HEK293 (cell line): ENCODE measurements at regions not wholly inside any gene's neighbourhood (a gene's known extent, or its start where the extent isn't known, plus 50 kb on each side); places are given as distances from the start of the nearest gene placed in this dataset.
A peak's percentile ranks its signal among the peaks of the same experiment; 100 is the strongest.

ENCODE experiments used
- CTCF ChIA-PET: fragments of 350-600 bp; formaldehyde crosslinking; extraction: SDS; loops from one replicate; lab custom pipeline; 2021; ENCODE audit warnings: antibody characterized with exemption; lab: Yijun Ruan, JAX
- POLR2A ChIA-PET: fragments of 300-600 bp; formaldehyde crosslinking; extraction: SDS; loops from one replicate; lab custom pipeline; 2020; ENCODE audit warnings: antibody characterized with exemption, inconsistent platforms; lab: Yijun Ruan, JAX
- H3K27ac ChIP-seq: fragments of 200-500 bp; sonication (Bioruptor generic); 2 replicates; pipeline ENCODE4 v1.5.1; 2014; ENCODE audit warnings: low read depth, low read length, control low read depth, inconsistent platforms; ENCODE audit errors: extremely low read depth
- H3K36me3 ChIP-seq, 2 experiments: fragments of 200-500 bp in 1 of 2; sonication (Bioruptor generic) in 1 of 2; 1 replicate in 1 of 2; 2 replicates in 1 of 2; pipeline ENCODE4 v1.5.1; 2014 to 2017; ENCODE audit warnings: inconsistent platforms in 2 of 2, low read length in 2 of 2; ENCODE audit not compliant: control insufficient read depth in 2 of 2, insufficient read depth in 1 of 2
- H3K4me1 ChIP-seq: fragments of 200-500 bp; sonication (Bioruptor generic); 2 replicates; pipeline ENCODE4 v1.5.1; 2014; ENCODE audit warnings: mild to moderate bottlenecking, low read length, inconsistent platforms; ENCODE audit not compliant: control insufficient read depth, insufficient read depth
- H3K4me3 ChIP-seq: 2 replicates; pipeline ENCODE4 v1.5.1; 2011; ENCODE audit warnings: low read depth, mild to moderate bottlenecking, control low read depth, low read length, moderate library complexity
- H3K9me3 ChIP-seq: fragments of 200-500 bp; sonication (Bioruptor generic); 2 replicates; pipeline ENCODE4 v1.5.1; 2014; ENCODE audit warnings: low read depth, low read length, inconsistent platforms; ENCODE audit not compliant: control insufficient read depth, insufficient read depth
- AEBP2 ChIP-seq: fragments of 450-650 bp; formaldehyde crosslinking; IDR thresholded peaks from 2 replicates; pipeline ENCODE4 v1.5.1; 2016; ENCODE audit warnings: missing biosample characterization, missing genetic modification characterization, borderline replicate concordance
- MZF1 ChIP-seq: fragments of 450-650 bp; formaldehyde crosslinking; IDR thresholded peaks from 2 replicates; pipeline ENCODE4 v1.5.1; 2017; ENCODE audit warnings: missing biosample characterization, missing genetic modification characterization, borderline replicate concordance
- SCRT1 ChIP-seq: fragments of 450-650 bp; formaldehyde crosslinking; IDR thresholded peaks from 2 replicates; pipeline ENCODE4 v1.5.1; 2016; ENCODE audit warnings: missing biosample characterization, missing genetic modification characterization, borderline replicate concordance
- ZBTB20 ChIP-seq: fragments of 450-650 bp; formaldehyde crosslinking; IDR thresholded peaks from 2 replicates; pipeline ENCODE4 v1.5.1; 2016; ENCODE audit warnings: missing biosample characterization, missing genetic modification characterization
- ZIC2 ChIP-seq: fragments of 450-650 bp; formaldehyde crosslinking; IDR thresholded peaks from 2 replicates; pipeline ENCODE4 v1.5.1; 2016; ENCODE audit warnings: missing biosample characterization, missing genetic modification characterization
- ZNF140 ChIP-seq: fragments of 450-650 bp; formaldehyde crosslinking; IDR thresholded peaks from 2 replicates; pipeline ENCODE4 v1.5.1; 2016; ENCODE audit warnings: missing biosample characterization, missing genetic modification characterization
- ZNF155 ChIP-seq: fragments of 450-650 bp; formaldehyde crosslinking; IDR thresholded peaks from 2 replicates; pipeline ENCODE4 v1.5.1; 2016; ENCODE audit warnings: missing biosample characterization, missing genetic modification characterization
- ZNF169 ChIP-seq: fragments of 450-650 bp; formaldehyde crosslinking; IDR thresholded peaks from 2 replicates; pipeline ENCODE4 v1.5.1; 2016; ENCODE audit warnings: missing biosample characterization, missing genetic modification characterization
- ZNF423 ChIP-seq: fragments of 450-650 bp; formaldehyde crosslinking; IDR thresholded peaks from 2 replicates; pipeline ENCODE4 v1.5.1; 2016; ENCODE audit warnings: missing biosample characterization, missing genetic modification characterization
- ZNF433 ChIP-seq: fragments of 450-650 bp; formaldehyde crosslinking; IDR thresholded peaks from 2 replicates; pipeline ENCODE4 v1.5.1; 2016; ENCODE audit warnings: missing biosample characterization, missing genetic modification characterization, low read depth
- ZNF549 ChIP-seq: fragments of 450-650 bp; IDR thresholded peaks from 2 replicates; pipeline ENCODE4 v1.5.1; 2018; ENCODE audit warnings: missing biosample characterization, missing genetic modification characterization, mild to moderate bottlenecking, inconsistent platforms, moderate library complexity
- ZNF555 ChIP-seq: fragments of 450-650 bp; formaldehyde crosslinking; conservative IDR thresholded peaks from 2 replicates; pipeline ENCODE4 v1.5.1; 2017; ENCODE audit warnings: missing biosample characterization, mild to moderate bottlenecking, missing genetic modification characterization, inconsistent platforms
- ZNF658 ChIP-seq: fragments of 450-650 bp; formaldehyde crosslinking; IDR thresholded peaks from 2 replicates; pipeline ENCODE4; 2016; ENCODE audit warnings: missing biosample characterization, missing genetic modification characterization
- ZNF747 ChIP-seq: fragments of 450-650 bp; formaldehyde crosslinking; IDR thresholded peaks from 2 replicates; pipeline ENCODE4 v1.5.1; 2016; ENCODE audit warnings: missing biosample characterization, missing genetic modification characterization
- ZNF830 ChIP-seq: fragments of 450-650 bp; IDR thresholded peaks from 2 replicates; pipeline ENCODE4 v1.5.0; 2018; ENCODE audit warnings: missing biosample characterization, missing genetic modification characterization, low read depth, mild to moderate bottlenecking, moderate library complexity
- ZNF843 ChIP-seq: fragments of 450-650 bp; formaldehyde crosslinking; IDR thresholded peaks from 2 replicates; pipeline ENCODE4 v1.5.1; 2016; ENCODE audit warnings: missing biosample characterization, missing genetic modification characterization
- ZSCAN5A ChIP-seq: fragments of 450-650 bp; formaldehyde crosslinking; IDR thresholded peaks from 2 replicates; pipeline ENCODE4 v1.5.1; 2016; ENCODE audit warnings: missing biosample characterization, missing genetic modification characterization
- TF ChIP-seq, protein P1 (sequence below): fragments of 450-650 bp; formaldehyde crosslinking; IDR thresholded peaks from 2 replicates; pipeline ENCODE4 v1.5.1; 2016; ENCODE audit warnings: missing biosample characterization, missing genetic modification characterization
- TF ChIP-seq, protein P2 (sequence below): fragments of 450-650 bp; formaldehyde crosslinking; IDR thresholded peaks from 2 replicates; pipeline ENCODE4 v1.5.1; 2017; ENCODE audit warnings: missing biosample characterization, missing genetic modification characterization

DNA sequence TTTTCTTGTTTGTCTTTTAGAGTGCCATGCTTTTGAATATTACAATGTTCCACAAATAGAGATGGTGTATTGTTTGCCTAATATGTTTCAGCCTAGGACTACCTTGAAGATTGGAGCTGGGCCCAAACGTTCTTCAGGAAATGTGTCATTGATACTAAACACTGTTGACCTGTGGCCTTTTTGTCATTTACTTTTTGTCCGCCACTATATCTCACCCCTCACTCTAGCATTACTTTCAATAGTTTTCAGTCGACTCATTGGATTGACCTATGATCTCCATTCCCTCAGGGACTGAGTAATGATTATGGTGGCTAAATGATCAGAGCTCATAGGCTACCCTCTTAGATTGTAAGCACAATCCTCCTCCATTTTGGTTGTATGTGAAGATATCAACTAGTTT is 115.8 kb downstream of the NUDT12 start:
- CTCF ChIA-PET: interaction anchor here (0.6 kb wide), 1 partner anchor 1343 kb away, joined by 3 read pairs; no protein-coding TSS in a partner anchor

DNA sequence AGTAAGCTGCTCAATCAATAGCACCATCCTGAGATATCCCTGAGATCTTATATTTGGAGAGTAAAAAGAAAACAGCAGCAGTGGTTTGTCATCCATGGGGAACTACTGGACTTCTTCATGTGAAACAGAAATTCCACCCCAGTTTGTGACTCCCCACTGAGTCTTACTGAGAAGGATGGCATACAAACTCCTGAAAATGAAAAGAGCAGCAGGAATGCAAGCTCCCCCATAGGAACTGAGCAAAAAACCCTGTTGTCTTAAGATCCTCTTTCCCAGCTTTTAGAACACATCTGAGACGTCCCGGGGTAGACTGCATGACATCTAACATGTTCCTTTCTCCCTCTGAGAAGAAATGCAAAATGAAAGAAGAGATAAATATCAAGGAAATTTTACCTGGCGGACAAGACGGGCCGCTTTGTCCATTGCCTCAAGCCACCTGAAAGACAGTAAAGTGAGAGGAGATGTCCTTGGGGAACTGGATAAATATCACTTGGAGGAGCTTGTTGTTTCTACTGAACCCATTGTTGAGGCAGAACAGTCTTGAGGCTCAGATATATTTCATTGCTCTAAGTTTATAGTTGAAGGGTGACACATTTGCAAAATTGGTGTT is 117.1 kb downstream of the NUDT12 start:
- H3K9me3 ChIP-seq: no peaks in the 10 kb centered on the region
- peak; percentile 86 for TF ChIP-seq ZIC2 (tag by site-specific recombination)
- no peak for TF ChIP-seq ZNF830 (tag by site-specific recombination)
- TF ChIP-seq ZNF155 (tag by site-specific recombination): no peak
- no peak for TF ChIP-seq ZNF658 (tag by site-specific recombination)
- no peak for TF ChIP-seq ZNF549 (tag by site-specific recombination)
- TF ChIP-seq, all 188 proteins: peak for 1
- H3K27ac ChIP-seq: no peak overlapping the region
- H3K4me3 ChIP-seq: no peak overlapping the region
- CTCF ChIA-PET: interaction anchor here (0.5 to 0.8 kb wide), 4 partner anchors 30 to 249 kb away, joined by 3 to 5 read pairs (median 4); no protein-coding TSS in a partner anchor
- POLR2A ChIA-PET: no interaction called here
- no peaks in the 10 kb centered on the region for H3K4me1 ChIP-seq
- no peaks in the 10 kb centered on the region for H3K36me3 ChIP-seq

More for the DNA sequence above, 115.8 kb downstream of the NUDT12 start:
- TF ChIP-seq ZSCAN5A (tag by site-specific recombination): no peak
- no peak for TF ChIP-seq ZNF423 (tag by site-specific recombination)
- TF ChIP-seq ZNF140: no peak
- TF ChIP-seq MZF1 (tag by site-specific recombination): no peak
- TF ChIP-seq SCRT1 (tag by site-specific recombination): no peak
- TF ChIP-seq AEBP2 (tag by site-specific recombination): no peak
- TF ChIP-seq, protein P1, sequence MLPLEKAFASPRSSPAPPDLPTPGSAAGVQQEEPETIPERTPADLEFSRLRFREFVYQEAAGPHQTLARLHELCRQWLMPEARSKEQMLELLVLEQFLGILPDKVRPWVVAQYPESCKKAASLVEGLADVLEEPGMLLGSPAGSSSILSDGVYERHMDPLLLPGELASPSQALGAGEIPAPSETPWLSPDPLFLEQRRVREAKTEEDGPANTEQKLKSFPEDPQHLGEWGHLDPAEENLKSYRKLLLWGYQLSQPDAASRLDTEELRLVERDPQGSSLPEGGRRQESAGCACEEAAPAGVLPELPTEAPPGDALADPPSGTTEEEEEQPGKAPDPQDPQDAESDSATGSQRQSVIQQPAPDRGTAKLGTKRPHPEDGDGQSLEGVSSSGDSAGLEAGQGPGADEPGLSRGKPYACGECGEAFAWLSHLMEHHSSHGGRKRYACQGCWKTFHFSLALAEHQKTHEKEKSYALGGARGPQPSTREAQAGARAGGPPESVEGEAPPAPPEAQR (tag by site-specific recombination): no peak
- TF ChIP-seq ZNF843 (tag by site-specific recombination): no peak
- TF ChIP-seq ZNF169 (tag by site-specific recombination): no peak
- no peak for TF ChIP-seq ZNF433 (tag by site-specific recombination)
- no peak for TF ChIP-seq ZNF555 (tag by site-specific recombination)
- TF ChIP-seq ZBTB20 (tag by site-specific recombination): no peak
- TF ChIP-seq ZNF747 (tag by site-specific recombination): no peak
- TF ChIP-seq, protein P2, sequence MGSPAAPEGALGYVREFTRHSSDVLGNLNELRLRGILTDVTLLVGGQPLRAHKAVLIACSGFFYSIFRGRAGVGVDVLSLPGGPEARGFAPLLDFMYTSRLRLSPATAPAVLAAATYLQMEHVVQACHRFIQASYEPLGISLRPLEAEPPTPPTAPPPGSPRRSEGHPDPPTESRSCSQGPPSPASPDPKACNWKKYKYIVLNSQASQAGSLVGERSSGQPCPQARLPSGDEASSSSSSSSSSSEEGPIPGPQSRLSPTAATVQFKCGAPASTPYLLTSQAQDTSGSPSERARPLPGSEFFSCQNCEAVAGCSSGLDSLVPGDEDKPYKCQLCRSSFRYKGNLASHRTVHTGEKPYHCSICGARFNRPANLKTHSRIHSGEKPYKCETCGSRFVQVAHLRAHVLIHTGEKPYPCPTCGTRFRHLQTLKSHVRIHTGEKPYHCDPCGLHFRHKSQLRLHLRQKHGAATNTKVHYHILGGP: no peak
- no peak overlapping the region for H3K4me3 ChIP-seq
- H3K27ac ChIP-seq: no peak overlapping the region
- no peaks in the 10 kb centered on the region for H3K9me3 ChIP-seq
- no peaks in the 10 kb centered on the region for H3K36me3 ChIP-seq
- POLR2A ChIA-PET: interaction anchor here (0.5 to 1.4 kb wide), 2 partner anchors 188 to 1534 kb away, joined by 3 to 4 read pairs; partner anchors contain the start of gene MACIR
- no peaks in the 10 kb centered on the region for H3K4me1 ChIP-seq
